ENCODE measurements at regions not wholly inside any gene's neighbourhood (a gene's known extent, or its start where the extent isn't known, plus 50 kb on each side); places are given as distances from the start of the nearest gene placed in this dataset.

- DNase-seq (ENCODE audit: low spot score), result no peak
Observed at GRCh38 chr20:55783381-55783780, 221.9 kb downstream of the CBLN4 start.

- peak; percentile 6 for DNase-seq (ENCODE audit: low spot score)
Observed at GRCh38 chr20:55782912-55783253, 222.4 kb downstream of the CBLN4 start.

- no peak for DNase-seq (ENCODE audit: low spot score)
Observed at GRCh38 chr20:55782224-55782911, 223.0 kb downstream of the CBLN4 start.

- DNase-seq (ENCODE audit: low spot score), result no peak
Observed at GRCh38 chr20:55778796-55779195, 226.5 kb downstream of the CBLN4 start.

- no peak for DNase-seq (ENCODE audit: low spot score)
Observed at GRCh38 chr20:55777641-55778040, 227.7 kb downstream of the CBLN4 start.

DNA sequence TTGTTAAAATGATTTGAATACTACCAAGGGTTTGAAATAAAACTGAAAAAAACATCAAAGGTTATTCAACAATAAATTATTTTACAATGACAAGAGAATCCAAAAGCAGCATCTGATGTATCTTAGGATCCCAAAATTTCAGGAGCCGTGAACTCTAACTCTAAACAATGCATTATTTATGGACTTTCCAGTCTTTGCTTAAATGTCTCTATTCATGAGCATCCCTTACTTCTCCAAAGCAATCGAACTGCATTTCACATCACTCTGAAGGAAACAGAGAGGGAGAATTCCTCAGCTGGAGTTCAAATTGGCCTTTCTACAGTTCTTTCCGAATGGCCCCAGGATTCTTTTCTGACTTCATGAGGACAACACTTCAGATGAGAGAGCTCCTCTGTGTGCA, 229.1 kb downstream of the CBLN4 start:
- DNase-seq (ENCODE audit: low spot score), result no peak

DNA sequence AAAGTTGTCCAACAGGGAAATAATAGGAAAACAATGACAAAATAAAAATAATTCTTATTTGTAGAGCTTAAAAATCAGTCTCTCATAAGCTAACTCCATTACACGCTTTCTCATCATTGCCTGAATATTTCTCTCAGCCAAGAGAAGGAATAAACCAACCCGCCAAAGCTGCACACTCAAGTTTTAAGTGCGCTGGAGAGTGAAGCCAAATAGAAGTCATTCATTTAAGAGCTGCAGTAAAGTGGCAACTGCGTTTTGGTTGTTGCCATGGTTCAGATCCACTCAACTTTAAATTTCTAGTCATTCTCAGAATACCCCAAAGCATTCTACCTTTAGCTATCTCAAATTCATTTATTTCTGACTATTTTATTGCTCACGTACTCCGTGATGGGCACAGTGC, 230.7 kb downstream of the CBLN4 start:
- no peak for DNase-seq (ENCODE audit: low spot score)

DNA sequence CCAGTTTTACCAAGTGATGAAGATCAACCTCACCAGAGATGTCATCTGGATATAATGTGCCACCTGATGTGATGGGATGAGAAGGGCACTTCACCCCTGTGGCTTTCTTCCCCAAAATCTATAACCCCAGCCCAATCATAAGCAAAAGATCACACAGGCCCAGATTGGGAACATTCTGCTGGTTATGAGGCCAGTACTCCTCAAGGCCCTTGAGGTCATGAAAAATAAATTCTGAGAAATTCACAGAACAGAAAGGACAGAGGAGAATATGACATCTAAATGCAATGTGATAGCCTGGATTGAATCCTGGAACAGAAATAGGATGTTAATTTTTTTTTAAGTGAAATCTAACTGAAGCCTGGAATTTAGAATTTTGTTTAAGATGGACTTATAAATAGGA, 243.5 kb downstream of the CBLN4 start:
- no peak for DNase-seq (ENCODE audit: low spot score)

GRCh38 chr20:55761100-55761499, 244.2 kb downstream of the CBLN4 start:
- DNase-seq (ENCODE audit: low spot score), result no peak

GRCh38 chr20:55760586-55760985, 244.7 kb downstream of the CBLN4 start:
- DNase-seq (ENCODE audit: low spot score), result no peak

DNA sequence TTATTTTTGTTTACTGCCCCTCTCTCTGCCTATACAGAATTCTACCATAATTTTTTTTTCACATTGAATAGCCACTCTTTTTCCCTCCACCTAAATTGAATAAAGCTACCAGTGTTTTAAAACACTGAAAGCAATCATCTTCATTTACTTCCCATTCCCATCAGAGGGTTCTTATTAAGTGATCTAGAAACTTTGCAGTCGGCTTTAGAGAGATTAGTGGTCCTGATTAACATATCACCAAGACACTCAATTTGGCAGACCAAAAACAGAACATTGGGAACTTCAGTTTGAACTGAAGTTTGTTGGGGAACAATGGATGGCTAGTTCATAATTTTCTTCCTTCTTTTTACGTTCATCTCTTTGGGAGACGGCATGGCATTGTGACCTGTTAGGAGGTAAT, 249.5 kb downstream of the CBLN4 start:
- no peak for DNase-seq (ENCODE audit: low spot score)

DNA sequence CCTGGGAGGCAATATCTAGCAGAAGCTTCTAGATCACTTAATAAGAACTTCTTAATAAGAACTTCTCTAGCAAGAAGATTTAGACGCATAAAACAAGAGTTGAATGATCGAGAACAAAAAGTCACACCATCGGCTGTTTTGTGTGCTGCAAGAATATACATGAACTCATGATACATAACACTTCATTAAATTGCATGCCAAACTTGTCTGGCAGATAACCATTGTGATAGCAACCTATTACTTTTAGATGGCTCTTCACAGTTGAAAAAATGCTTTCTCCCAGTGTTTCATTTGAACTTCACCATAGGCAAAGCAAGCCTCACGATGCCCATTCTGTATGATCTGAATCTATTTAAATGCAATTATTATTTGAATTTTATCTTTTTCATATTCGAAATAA, 249.9 kb downstream of the CBLN4 start:
- DNase-seq (ENCODE audit: low spot score), result no peak

GRCh38 chr20:55746723-55747122, 258.6 kb downstream of the CBLN4 start:
- DNase-seq (ENCODE audit: low spot score), result no peak

GRCh38 chr20:55745840-55746239, 259.5 kb downstream of the CBLN4 start:
- DNase-seq (ENCODE audit: low spot score), result no peak

- no peak for DNase-seq (ENCODE audit: low spot score)
Observed at GRCh38 chr20:55744896-55745295, 260.4 kb downstream of the CBLN4 start.

GRCh38 chr20:55741801-55742200, 263.5 kb downstream of the CBLN4 start:
- no peak for DNase-seq (ENCODE audit: low spot score)

GRCh38 chr20:55740076-55740475, 265.2 kb downstream of the CBLN4 start:
- DNase-seq (ENCODE audit: low spot score), result no peak

DNA sequence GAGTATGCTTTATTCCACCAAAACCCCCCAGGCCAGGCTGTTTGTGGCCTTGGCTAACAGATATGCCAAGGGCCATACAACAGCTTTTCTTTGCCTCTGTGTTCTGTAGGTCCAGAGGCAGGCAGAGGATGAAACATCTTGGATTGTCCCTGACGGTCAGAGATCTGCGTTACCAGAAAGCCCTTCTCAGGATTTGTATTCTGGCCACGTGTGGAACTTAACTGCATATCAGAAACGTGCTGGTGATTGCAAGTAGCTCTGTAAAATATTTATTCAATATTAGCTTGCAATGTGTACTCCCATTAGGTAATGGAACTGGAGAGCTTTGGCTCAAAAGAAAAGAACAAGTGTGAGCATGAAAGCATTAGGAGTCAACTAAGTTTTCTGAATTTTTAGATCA, 275.0 kb downstream of the CBLN4 start:
- no peak for DNase-seq (ENCODE audit: low spot score)

- no peak for DNase-seq (ENCODE audit: low spot score)
Observed at GRCh38 chr20:55714736-55715135, 290.6 kb downstream of the CBLN4 start.

- no peak for DNase-seq (ENCODE audit: low spot score)
Observed at GRCh38 chr20:55714082-55714481, 291.2 kb downstream of the CBLN4 start.

DNA sequence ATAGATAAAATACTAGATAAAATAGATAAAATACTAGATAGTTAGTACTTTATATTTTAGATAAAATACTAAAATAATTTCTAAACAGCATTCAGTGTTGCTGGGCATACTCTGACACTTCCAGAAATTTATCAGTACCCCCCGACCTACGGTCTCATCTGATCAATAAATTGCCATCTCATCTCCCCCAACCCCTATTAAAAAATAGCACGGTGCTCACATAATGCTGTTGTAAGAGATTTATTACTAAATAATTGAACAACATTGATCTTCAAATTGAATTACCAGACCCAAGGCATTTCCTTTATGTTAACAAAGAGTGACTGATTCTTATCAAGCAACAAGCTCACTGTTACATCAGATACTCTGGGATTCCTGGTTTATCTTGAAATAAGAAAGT, 300.9 kb downstream of the CBLN4 start:
- no peak for DNase-seq (ENCODE audit: low spot score)

GRCh38 chr20:55701467-55701866, 303.9 kb downstream of the CBLN4 start:
- no peak for DNase-seq (ENCODE audit: low spot score)

- DNase-seq (ENCODE audit: low spot score), result no peak
Observed at GRCh38 chr20:55696520-55696919, 308.8 kb downstream of the CBLN4 start.

DNA sequence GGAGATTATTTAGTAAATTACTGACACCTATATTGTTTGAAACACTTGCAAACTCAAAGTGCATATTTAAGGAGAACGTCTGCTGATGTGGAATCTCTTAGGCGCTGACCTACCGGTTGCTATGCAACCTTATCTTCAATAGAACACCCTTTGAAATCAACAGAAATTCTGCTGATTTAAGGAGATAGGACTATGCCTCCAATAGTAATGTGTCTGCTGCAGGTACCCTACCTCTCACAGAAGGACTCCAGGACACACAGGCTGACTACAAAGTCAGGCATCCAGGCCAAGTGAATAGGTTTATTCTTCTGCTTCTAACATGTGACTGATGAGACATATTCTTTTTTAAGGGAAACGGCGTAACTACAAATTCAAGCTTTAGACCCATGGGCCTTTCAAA, 311.7 kb downstream of the CBLN4 start:
- no peak for DNase-seq (ENCODE audit: low spot score)

GRCh38 chr20:55685841-55686240, 319.5 kb downstream of the CBLN4 start:
- no peak for DNase-seq (ENCODE audit: low spot score)
